ENCODE measurements at regions not wholly inside any gene's neighbourhood (a gene's known extent, or its start where the extent isn't known, plus 50 kb on each side); places are given as distances from the start of the nearest gene placed in this dataset.

DNA sequence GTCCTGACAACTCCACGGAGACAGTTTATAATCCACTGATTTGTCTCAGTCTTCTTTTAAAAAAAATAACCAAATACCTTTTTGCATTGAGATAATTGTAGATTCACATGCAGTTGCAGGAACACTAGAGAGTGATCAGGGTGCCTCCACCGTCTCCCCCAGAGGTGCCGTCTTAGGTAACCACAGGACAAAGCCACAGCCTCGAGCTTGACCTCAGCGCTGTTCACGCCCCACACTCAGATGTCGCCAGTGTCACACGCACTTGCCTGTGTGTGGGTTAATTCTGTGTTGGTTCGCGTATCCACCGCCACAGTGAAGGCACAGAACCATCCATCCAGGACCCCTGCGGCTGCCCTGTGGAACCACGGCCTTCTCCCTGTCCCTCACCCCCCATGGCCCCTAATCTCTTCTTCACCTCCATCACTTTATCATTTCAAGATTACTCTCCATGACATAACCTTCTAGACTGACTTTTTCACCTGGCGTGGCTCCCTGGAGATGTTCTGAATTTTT is 295.0 kb upstream of the HDAC4 start:
- Mint-ChIP-seq H3K4me3 (ENCODE audit: unreplicated experiment) (no peak overlapping the region), H3K27me3 (ENCODE audit: unreplicated experiment) (peaks cover 2% of the 10 kb centered on the region), H3K4me1 (ENCODE audit: low read depth, unreplicated experiment) (no peaks in the 10 kb centered on the region), H3K9me3 (ENCODE audit: unreplicated experiment) (peaks cover 4% of the 10 kb centered on the region), H3K27ac (ENCODE audit: unreplicated experiment) (no peak overlapping the region), H3K36me3 (ENCODE audit: unreplicated experiment) (no peaks in the 10 kb centered on the region)
- no peak for DNase-seq
- TF ChIP-seq, protein P1, sequence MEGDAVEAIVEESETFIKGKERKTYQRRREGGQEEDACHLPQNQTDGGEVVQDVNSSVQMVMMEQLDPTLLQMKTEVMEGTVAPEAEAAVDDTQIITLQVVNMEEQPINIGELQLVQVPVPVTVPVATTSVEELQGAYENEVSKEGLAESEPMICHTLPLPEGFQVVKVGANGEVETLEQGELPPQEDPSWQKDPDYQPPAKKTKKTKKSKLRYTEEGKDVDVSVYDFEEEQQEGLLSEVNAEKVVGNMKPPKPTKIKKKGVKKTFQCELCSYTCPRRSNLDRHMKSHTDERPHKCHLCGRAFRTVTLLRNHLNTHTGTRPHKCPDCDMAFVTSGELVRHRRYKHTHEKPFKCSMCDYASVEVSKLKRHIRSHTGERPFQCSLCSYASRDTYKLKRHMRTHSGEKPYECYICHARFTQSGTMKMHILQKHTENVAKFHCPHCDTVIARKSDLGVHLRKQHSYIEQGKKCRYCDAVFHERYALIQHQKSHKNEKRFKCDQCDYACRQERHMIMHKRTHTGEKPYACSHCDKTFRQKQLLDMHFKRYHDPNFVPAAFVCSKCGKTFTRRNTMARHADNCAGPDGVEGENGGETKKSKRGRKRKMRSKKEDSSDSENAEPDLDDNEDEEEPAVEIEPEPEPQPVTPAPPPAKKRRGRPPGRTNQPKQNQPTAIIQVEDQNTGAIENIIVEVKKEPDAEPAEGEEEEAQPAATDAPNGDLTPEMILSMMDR (IDR thresholded peaks at IDR 0.05; ENCODE audit: partially characterized antibody, unreplicated experiment): no peak

DNA sequence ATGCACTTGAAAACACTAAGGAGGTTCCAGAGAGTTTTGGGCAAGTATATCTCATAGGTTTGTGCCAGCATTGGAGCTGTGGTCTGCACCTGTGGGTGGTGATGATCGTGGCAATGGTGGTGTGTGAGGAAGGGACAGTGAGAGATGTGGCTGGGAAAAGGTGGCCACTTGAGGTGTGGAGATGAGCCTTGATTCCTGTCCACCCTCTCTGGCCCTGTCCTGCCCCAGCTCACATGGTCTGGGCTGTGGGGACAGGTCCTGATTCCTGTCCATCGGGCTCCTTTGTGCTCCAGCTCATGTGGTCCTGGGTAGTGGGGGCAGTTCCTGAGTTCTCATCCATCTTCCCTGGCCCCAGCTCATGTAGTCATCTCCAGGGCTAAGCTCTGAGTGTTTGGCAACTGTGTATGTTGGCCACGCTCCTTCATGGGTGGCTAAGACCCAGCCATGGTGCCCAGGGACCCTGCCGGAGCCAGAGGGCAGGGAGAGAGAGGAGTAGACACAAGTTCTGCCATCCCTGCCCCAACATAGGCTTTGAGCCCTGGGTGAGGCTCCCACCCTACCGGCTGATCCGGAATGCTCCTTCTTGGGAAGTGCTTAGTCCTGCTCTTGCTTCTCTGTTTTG is 294.4 kb upstream of the HDAC4 start:
- no peak overlapping the region for H3K4me3 Mint-ChIP-seq (ENCODE audit: unreplicated experiment)
- peaks cover 4% of the 10 kb centered on the region for H3K9me3 Mint-ChIP-seq (ENCODE audit: unreplicated experiment)
- H3K36me3 Mint-ChIP-seq (ENCODE audit: unreplicated experiment): no peaks in the 10 kb centered on the region
- H3K27me3 Mint-ChIP-seq (ENCODE audit: unreplicated experiment): peaks cover 2% of the 10 kb centered on the region
- DNase-seq: no peak
- TF ChIP-seq, protein P1 (IDR thresholded peaks at IDR 0.05; ENCODE audit: partially characterized antibody, unreplicated experiment): no peak
- no peak overlapping the region for H3K27ac Mint-ChIP-seq (ENCODE audit: unreplicated experiment)
- H3K4me1 Mint-ChIP-seq (ENCODE audit: low read depth, unreplicated experiment): no peaks in the 10 kb centered on the region

GRCh38 chr2:239694487-239694886 is 293.7 kb upstream of the HDAC4 start:
- no peak overlapping the region for H3K27ac Mint-ChIP-seq (ENCODE audit: unreplicated experiment)
- H3K4me3 Mint-ChIP-seq (ENCODE audit: unreplicated experiment): no peak overlapping the region
- H3K4me1 Mint-ChIP-seq (ENCODE audit: low read depth, unreplicated experiment): no peaks in the 10 kb centered on the region
- H3K9me3 Mint-ChIP-seq (ENCODE audit: unreplicated experiment): peaks cover 4% of the 10 kb centered on the region
- peaks cover 2% of the 10 kb centered on the region for H3K27me3 Mint-ChIP-seq (ENCODE audit: unreplicated experiment)
- no peaks in the 10 kb centered on the region for H3K36me3 Mint-ChIP-seq (ENCODE audit: unreplicated experiment)
- TF ChIP-seq, protein P1 (IDR thresholded peaks at IDR 0.05; ENCODE audit: partially characterized antibody, unreplicated experiment): no peak
- DNase-seq: no peak

DNA sequence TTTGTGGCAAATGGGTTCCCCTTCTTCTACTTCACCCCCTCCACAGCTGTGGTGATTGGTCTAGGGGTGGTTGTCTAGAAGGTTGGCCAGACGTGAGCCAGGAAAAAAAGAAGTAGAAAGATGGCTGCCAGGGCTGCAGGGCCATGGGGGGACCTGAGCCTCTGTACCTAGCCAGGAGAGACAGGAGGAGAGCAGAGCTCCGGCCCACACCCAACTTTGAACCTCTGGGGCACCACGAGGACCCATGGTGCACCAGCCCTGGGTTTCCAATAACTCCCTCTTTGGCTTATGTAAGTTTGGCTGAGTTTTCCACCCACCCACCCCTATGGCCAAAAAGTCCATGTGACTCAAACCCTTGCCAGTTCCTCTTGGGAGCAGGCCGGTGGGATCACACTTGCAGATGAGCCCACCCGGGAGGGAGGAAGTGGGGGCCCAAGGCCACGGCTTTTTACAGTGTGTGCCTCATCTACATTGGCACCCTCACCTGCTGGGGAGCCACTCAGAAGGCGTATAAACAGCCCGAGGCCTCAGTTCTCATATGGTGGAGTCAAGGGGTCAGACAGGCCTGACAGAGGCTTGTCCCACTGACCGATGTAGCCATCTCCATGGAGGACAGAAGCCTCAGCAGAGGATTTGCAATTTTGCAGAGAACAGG is 293.1 kb upstream of the HDAC4 start:
- H3K36me3 Mint-ChIP-seq (ENCODE audit: unreplicated experiment): no peaks in the 10 kb centered on the region
- TF ChIP-seq, protein P1 (IDR thresholded peaks at IDR 0.05; ENCODE audit: partially characterized antibody, unreplicated experiment): no peak
- H3K27ac Mint-ChIP-seq (ENCODE audit: unreplicated experiment): no peak overlapping the region
- no peak overlapping the region for H3K4me3 Mint-ChIP-seq (ENCODE audit: unreplicated experiment)
- H3K9me3 Mint-ChIP-seq (ENCODE audit: unreplicated experiment): peaks cover 4% of the 10 kb centered on the region
- no peaks in the 10 kb centered on the region for H3K4me1 Mint-ChIP-seq (ENCODE audit: low read depth, unreplicated experiment)
- peaks cover 2% of the 10 kb centered on the region for H3K27me3 Mint-ChIP-seq (ENCODE audit: unreplicated experiment)
- no peak for DNase-seq

- peaks cover 2% of the 10 kb centered on the region for H3K27me3 Mint-ChIP-seq (ENCODE audit: unreplicated experiment)
- H3K4me3 Mint-ChIP-seq (ENCODE audit: unreplicated experiment): no peak overlapping the region
- H3K4me1 Mint-ChIP-seq (ENCODE audit: low read depth, unreplicated experiment): no peaks in the 10 kb centered on the region
- TF ChIP-seq, protein P1 (IDR thresholded peaks at IDR 0.05; ENCODE audit: partially characterized antibody, unreplicated experiment): no peak
- peaks cover 4% of the 10 kb centered on the region for H3K9me3 Mint-ChIP-seq (ENCODE audit: unreplicated experiment)
- DNase-seq: no peak
- H3K27ac Mint-ChIP-seq (ENCODE audit: unreplicated experiment): no peak overlapping the region
- no peaks in the 10 kb centered on the region for H3K36me3 Mint-ChIP-seq (ENCODE audit: unreplicated experiment)
These were observed 292.5 kb upstream of the HDAC4 start for GRCh38 chr2:239693330-239693729.
